ENCODE measurements at regions not wholly inside any gene's neighbourhood (a gene's known extent, or its start where the extent isn't known, plus 50 kb on each side); places are given as distances from the start of the nearest gene placed in this dataset.

- Histone ChIP-seq H3K27me3 (ENCODE audit: control insufficient read depth in 2 of 2, insufficient read depth in 2 of 2, low read length in 2 of 2) (no peaks in the 10 kb centered on the region), H3K4me1 (ENCODE audit: control insufficient read depth, extremely low read depth, insufficient read depth, low read length) (no peaks in the 10 kb centered on the region), H3K27ac (ENCODE audit: insufficient read depth, low read depth, low read length) (no peak overlapping the region), H4K20me1 (replicated peaks; ENCODE audit: control insufficient read depth, extremely low read depth, insufficient read depth, low read length) (no peaks in the 10 kb centered on the region), H3K9me3 (replicated peaks; ENCODE audit: control insufficient read depth, insufficient read depth, low read length) (no peaks in the 10 kb centered on the region), H3K36me3 (ENCODE audit: control insufficient read depth in 2 of 2, extremely low read depth in 1 of 2, insufficient read depth in 2 of 2, low read length in 2 of 2) (no peaks in the 10 kb centered on the region), H3K9me1 (replicated peaks; ENCODE audit: control insufficient read depth, extremely low read depth, insufficient read depth, low read length) (no peaks in the 10 kb centered on the region), H3K9ac (replicated peaks; ENCODE audit: extremely low read depth, insufficient read depth, low read length) (no peak overlapping the region), H2AFZ (ENCODE audit: low read depth, low read length) (no peak overlapping the region), H3K4me2 (ENCODE audit: insufficient read depth, low read length) (no peak overlapping the region), H3K4me3 (replicated peaks in 1 of 3; ENCODE audit: insufficient read depth in 1 of 3, low read depth in 1 of 3, low read length in 3 of 3) (no peak overlapping the region), H3K79me2 (ENCODE audit: control insufficient read depth, insufficient read depth, low read length) (no peaks in the 10 kb centered on the region)
- no TSS peak for BruUV-seq (replicated peaks)
- dilution Hi-C loops (cut with MboI; ENCODE audit: extremely low pct_ligation_motif_present, low sequenced_read_pairs): no loop called here
- ChIA-PET CTCF (no interaction called here), POLR2A (no interaction called here)
- FAIRE-seq (no peak), DNase-seq (ENCODE audit: low read depth, low spot score) (no peak)
- intact Hi-C loops (cut with micrococcal nuclease): no loop called here
- TF ChIP-seq MAX (IDR thresholded peaks at IDR 0.05; ENCODE audit: insufficient read depth, insufficient read length): no peak
- no peak for TF ChIP-seq GATA2 (IDR thresholded peaks at IDR 0.05; ENCODE audit: insufficient read depth, insufficient read length, low read depth, low read length)
- TF ChIP-seq POLR2AphosphoS5 (IDR thresholded peaks at IDR 0.05; ENCODE audit: insufficient read depth, low read depth, low read length): no peak
- TF ChIP-seq CTCF (IDR thresholded peaks at IDR 0.05; ENCODE audit: extremely low read depth in 1 of 2, insufficient read depth in 1 of 2, low read depth in 1 of 2, low read length in 2 of 2): no peak
Observed at GRCh38 chr2:75949385-75950030, 238.8 kb upstream of the GCFC2 start.

- ChIA-PET POLR2A (no interaction called here), CTCF (no interaction called here)
- BruUV-seq (replicated peaks): no TSS peak
- Histone ChIP-seq H2AFZ (ENCODE audit: low read depth, low read length) (no peak overlapping the region), H3K9ac (replicated peaks; ENCODE audit: extremely low read depth, insufficient read depth, low read length) (no peak overlapping the region), H3K4me1 (ENCODE audit: control insufficient read depth, extremely low read depth, insufficient read depth, low read length) (no peaks in the 10 kb centered on the region), H3K4me3 (replicated peaks in 1 of 3; ENCODE audit: insufficient read depth in 1 of 3, low read depth in 1 of 3, low read length in 3 of 3) (no peak overlapping the region), H3K79me2 (ENCODE audit: control insufficient read depth, insufficient read depth, low read length) (no peaks in the 10 kb centered on the region), H3K4me2 (ENCODE audit: insufficient read depth, low read length) (no peak overlapping the region), H3K9me3 (replicated peaks; ENCODE audit: control insufficient read depth, insufficient read depth, low read length) (peaks cover 5% of the 10 kb centered on the region), H3K9me1 (replicated peaks; ENCODE audit: control insufficient read depth, extremely low read depth, insufficient read depth, low read length) (no peaks in the 10 kb centered on the region), H3K27me3 (ENCODE audit: control insufficient read depth in 2 of 2, insufficient read depth in 2 of 2, low read length in 2 of 2) (no peaks in the 10 kb centered on the region), H3K27ac (ENCODE audit: insufficient read depth, low read depth, low read length) (no peak overlapping the region), H4K20me1 (replicated peaks; ENCODE audit: control insufficient read depth, extremely low read depth, insufficient read depth, low read length) (no peaks in the 10 kb centered on the region), H3K36me3 (ENCODE audit: control insufficient read depth in 2 of 2, extremely low read depth in 1 of 2, insufficient read depth in 2 of 2, low read length in 2 of 2) (no peaks in the 10 kb centered on the region)
- no peak for TF ChIP-seq FOS (IDR thresholded peaks at IDR 0.05; ENCODE audit: borderline replicate concordance, insufficient read depth, low read length)
- no peak for TF ChIP-seq CTCF (IDR thresholded peaks at IDR 0.05; ENCODE audit: extremely low read depth in 1 of 2, insufficient read depth in 1 of 2, low read depth in 1 of 2, low read length in 2 of 2)
- no peak for TF ChIP-seq JUN (IDR thresholded peaks at IDR 0.05; ENCODE audit: borderline replicate concordance, insufficient read depth, insufficient read length, low read depth)
- TF ChIP-seq GATA2 (IDR thresholded peaks at IDR 0.05; ENCODE audit: insufficient read depth, insufficient read length, low read depth, low read length): no peak
- no peak for TF ChIP-seq MAX (IDR thresholded peaks at IDR 0.05; ENCODE audit: insufficient read depth, insufficient read length)
- FAIRE-seq (no peak), DNase-seq (ENCODE audit: low read depth, low spot score) (no peak)
- dilution Hi-C loops (cut with MboI; ENCODE audit: extremely low pct_ligation_motif_present, low sequenced_read_pairs): no loop called here
- intact Hi-C loops (cut with micrococcal nuclease): no loop called here
Observed at GRCh38 chr2:75936311-75936710, 225.6 kb upstream of the GCFC2 start.

Measured in endothelial cell of umbilical vein (primary cell).